WTC11 (cell line): ENCODE measurements at regions not wholly inside any gene's neighbourhood (a gene's known extent, or its start where the extent isn't known, plus 50 kb on each side); places are given as distances from the start of the nearest gene placed in this dataset.

ENCODE experiments used
- ATAC-seq: fragments of 200-7000 bp; cut with Tn5 transposase; 2 replicates; pipeline ENCODE4 v1.10.0; 2021; ENCODE audit warnings: mild to moderate bottlenecking, moderate library complexity
- CTCF ChIA-PET: fragments of 300-600 bp; sonication (Branson Sonifier 250); formaldehyde crosslinking; loops from one replicate; lab custom pipeline; 2021; ENCODE audit warnings: antibody characterized with exemption; lab: Charles Lee
- POLR2A ChIA-PET: fragments of 350-600 bp; sonication (Branson Sonifier 250); formaldehyde crosslinking; loops from one replicate; lab custom pipeline; 2021; ENCODE audit warnings: antibody characterized with exemption; lab: Charles Lee
- DNase-seq: peaks from one replicate; pipeline ENCODE4 v3.0.0; 2021; ENCODE audit warnings: low spot score
- H3K27ac Mint-ChIP-seq: 2 replicates; pipeline ENCODE4 v1.8.0; 2021; ENCODE audit warnings: mixed read lengths
- H3K27me3 Mint-ChIP-seq: 2 replicates; pipeline ENCODE4 v1.8.0; 2021; ENCODE audit warnings: low read depth, mild to moderate bottlenecking, moderate library complexity, mixed read lengths
- H3K36me3 Mint-ChIP-seq: 2 replicates; pipeline ENCODE4 v1.8.0; 2021; ENCODE audit warnings: mixed read lengths
- H3K4me1 Mint-ChIP-seq: 2 replicates; pipeline ENCODE4 v1.8.0; 2022; ENCODE audit warnings: mixed read lengths
- H3K4me3 Mint-ChIP-seq: 2 replicates; pipeline ENCODE4 v1.8.0; 2021; ENCODE audit warnings: mild to moderate bottlenecking, moderate library complexity, mixed read lengths
- H3K9me3 Mint-ChIP-seq: 2 replicates; pipeline ENCODE4 v1.8.0; 2021; ENCODE audit warnings: mixed read lengths
- FOXJ3 ChIP-seq: sonication (generic); formaldehyde crosslinking; IDR thresholded peaks from 2 replicates; pipeline ENCODE4 v1.9.0; 2021; ENCODE audit warnings: missing genetic modification reagents, mild to moderate bottlenecking, borderline replicate concordance
- FOXP4 ChIP-seq: sonication (generic); formaldehyde crosslinking; IDR thresholded peaks from 2 replicates; pipeline ENCODE4 v1.8.0; 2022; ENCODE audit warnings: mild to moderate bottlenecking, missing genetic modification reagents
- JUN ChIP-seq: sonication (generic); formaldehyde crosslinking; IDR thresholded peaks from 2 replicates; pipeline ENCODE4 v1.8.0; 2023; ENCODE audit warnings: mild to moderate bottlenecking, missing genetic modification reagents
- KAT7 ChIP-seq: sonication (generic); formaldehyde crosslinking; IDR thresholded peaks from 2 replicates; pipeline ENCODE4 v1.8.1; 2023; ENCODE audit warnings: missing genetic modification reagents, mild to moderate bottlenecking, borderline replicate concordance
- NFATC4 ChIP-seq: fragments of 250-450 bp; sonication (Bioruptor Pico); IDR thresholded peaks from 2 replicates; pipeline ENCODE4 v1.9.0; 2021; ENCODE audit warnings: mild to moderate bottlenecking
- NR2C2 ChIP-seq: sonication (generic); formaldehyde crosslinking; IDR thresholded peaks from 2 replicates; pipeline ENCODE4 v1.8.0; 2022; ENCODE audit warnings: mild to moderate bottlenecking, missing genetic modification reagents
- RORB ChIP-seq: fragments of 250-450 bp; sonication (Bioruptor Pico); IDR thresholded peaks from 2 replicates; pipeline ENCODE4 v1.9.0; 2021; ENCODE audit warnings: mild to moderate bottlenecking
- TCF7 ChIP-seq: sonication (generic); formaldehyde crosslinking; IDR thresholded peaks from 2 replicates; pipeline ENCODE4 v1.8.0; 2022; ENCODE audit warnings: mild to moderate bottlenecking, low read depth, missing genetic modification reagents, moderate library complexity
- ZNF138 ChIP-seq: sonication (generic); formaldehyde crosslinking; conservative IDR thresholded peaks from 2 replicates; pipeline ENCODE4 v1.8.1; 2022; ENCODE audit warnings: mild to moderate bottlenecking, moderate library complexity, missing genetic modification reagents
- ZNF263 ChIP-seq: sonication (generic); formaldehyde crosslinking; IDR thresholded peaks from 2 replicates; pipeline ENCODE4 v1.8.1; 2022; ENCODE audit warnings: low read depth, mild to moderate bottlenecking, moderate library complexity, missing genetic modification reagents
- ZNF396 ChIP-seq: fragments of 250-450 bp; sonication (Bioruptor Pico); IDR thresholded peaks from 2 replicates; pipeline ENCODE4 v1.8.0; 2021; ENCODE audit warnings: mild to moderate bottlenecking, moderate library complexity, borderline replicate concordance
- ZNF423 ChIP-seq: fragments of 250-450 bp; sonication (Bioruptor Pico); IDR thresholded peaks from 2 replicates; pipeline ENCODE4 v2.1.2; 2022; ENCODE audit warnings: mild to moderate bottlenecking, moderate library complexity
- TF ChIP-seq, protein P1 (sequence below): sonication (generic); formaldehyde crosslinking; IDR thresholded peaks from 2 replicates; pipeline ENCODE4 v1.8.1; 2023; ENCODE audit warnings: mild to moderate bottlenecking, missing genetic modification reagents, moderate library complexity
- TF ChIP-seq, protein P2 (sequence below): sonication (generic); formaldehyde crosslinking; IDR thresholded peaks from 2 replicates; pipeline ENCODE4 v1.8.1; 2022; ENCODE audit warnings: mild to moderate bottlenecking, missing genetic modification reagents, moderate library complexity, borderline replicate concordance
- TF ChIP-seq, protein P3 (sequence below): sonication (generic); formaldehyde crosslinking; IDR thresholded peaks from 2 replicates; pipeline ENCODE4 v1.8.0; 2022; ENCODE audit warnings: mild to moderate bottlenecking, missing genetic modification reagents
- TF ChIP-seq, protein P4 (sequence below): fragments of 250-450 bp; sonication (Bioruptor Pico); IDR thresholded peaks from 2 replicates; pipeline ENCODE4 v1.9.0; 2021; ENCODE audit warnings: mild to moderate bottlenecking, borderline replicate concordance
- TF ChIP-seq, protein P5 (sequence below): sonication (generic); formaldehyde crosslinking; IDR thresholded peaks from 2 replicates; pipeline ENCODE4 v1.8.1; 2022; ENCODE audit warnings: low read depth, mild to moderate bottlenecking, moderate library complexity, missing genetic modification reagents, borderline replicate concordance

DNA sequence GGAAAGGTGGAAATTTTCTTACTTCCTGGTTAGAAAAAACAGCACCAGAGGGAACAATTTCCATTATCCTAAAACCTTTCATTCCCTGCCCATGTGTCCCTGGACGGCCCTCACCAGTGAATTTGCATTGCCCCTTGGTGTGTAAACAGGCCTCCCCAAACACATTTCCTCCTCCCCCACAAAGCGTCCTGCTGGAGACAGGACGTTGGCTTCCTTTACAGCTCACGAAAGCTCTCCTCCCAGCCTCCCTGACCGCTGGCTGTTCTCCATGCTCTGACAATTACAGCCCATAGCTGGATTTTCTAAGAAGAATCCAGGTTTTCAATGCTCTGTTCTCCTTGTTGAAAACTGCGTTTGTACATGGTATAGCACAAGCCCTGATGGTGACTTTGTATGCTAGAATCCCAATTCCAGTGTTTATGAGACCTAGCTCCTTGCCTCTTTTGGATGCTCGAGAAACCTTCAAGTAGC, 724.2 kb upstream of the CELF2 start (continued):
- TF ChIP-seq, protein P1, sequence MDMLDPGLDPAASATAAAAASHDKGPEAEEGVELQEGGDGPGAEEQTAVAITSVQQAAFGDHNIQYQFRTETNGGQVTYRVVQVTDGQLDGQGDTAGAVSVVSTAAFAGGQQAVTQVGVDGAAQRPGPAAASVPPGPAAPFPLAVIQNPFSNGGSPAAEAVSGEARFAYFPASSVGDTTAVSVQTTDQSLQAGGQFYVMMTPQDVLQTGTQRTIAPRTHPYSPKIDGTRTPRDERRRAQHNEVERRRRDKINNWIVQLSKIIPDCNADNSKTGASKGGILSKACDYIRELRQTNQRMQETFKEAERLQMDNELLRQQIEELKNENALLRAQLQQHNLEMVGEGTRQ (CRISPR knock-in tag) = 0 out of 2 replicates have a peak, but pooled peaks have one; percentile 21
- TF ChIP-seq FOXP4 (CRISPR knock-in tag) (peak; percentile 81; the same call in 1 of the 2 replicates), NFATC4 (CRISPR knock-in tag) (no peak), ZNF423 (peak; percentile 18; the same call in 1 of the 2 replicates), FOXJ3 (CRISPR knock-in tag) (no peak), NR2C2 (CRISPR knock-in tag) (no peak), ZNF138 (CRISPR knock-in tag) (no peak), JUN (CRISPR knock-in tag) (no peak), TCF7 (no peak)
- TF ChIP-seq, protein P2, sequence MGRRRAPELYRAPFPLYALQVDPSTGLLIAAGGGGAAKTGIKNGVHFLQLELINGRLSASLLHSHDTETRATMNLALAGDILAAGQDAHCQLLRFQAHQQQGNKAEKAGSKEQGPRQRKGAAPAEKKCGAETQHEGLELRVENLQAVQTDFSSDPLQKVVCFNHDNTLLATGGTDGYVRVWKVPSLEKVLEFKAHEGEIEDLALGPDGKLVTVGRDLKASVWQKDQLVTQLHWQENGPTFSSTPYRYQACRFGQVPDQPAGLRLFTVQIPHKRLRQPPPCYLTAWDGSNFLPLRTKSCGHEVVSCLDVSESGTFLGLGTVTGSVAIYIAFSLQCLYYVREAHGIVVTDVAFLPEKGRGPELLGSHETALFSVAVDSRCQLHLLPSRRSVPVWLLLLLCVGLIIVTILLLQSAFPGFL = no peak

DNA sequence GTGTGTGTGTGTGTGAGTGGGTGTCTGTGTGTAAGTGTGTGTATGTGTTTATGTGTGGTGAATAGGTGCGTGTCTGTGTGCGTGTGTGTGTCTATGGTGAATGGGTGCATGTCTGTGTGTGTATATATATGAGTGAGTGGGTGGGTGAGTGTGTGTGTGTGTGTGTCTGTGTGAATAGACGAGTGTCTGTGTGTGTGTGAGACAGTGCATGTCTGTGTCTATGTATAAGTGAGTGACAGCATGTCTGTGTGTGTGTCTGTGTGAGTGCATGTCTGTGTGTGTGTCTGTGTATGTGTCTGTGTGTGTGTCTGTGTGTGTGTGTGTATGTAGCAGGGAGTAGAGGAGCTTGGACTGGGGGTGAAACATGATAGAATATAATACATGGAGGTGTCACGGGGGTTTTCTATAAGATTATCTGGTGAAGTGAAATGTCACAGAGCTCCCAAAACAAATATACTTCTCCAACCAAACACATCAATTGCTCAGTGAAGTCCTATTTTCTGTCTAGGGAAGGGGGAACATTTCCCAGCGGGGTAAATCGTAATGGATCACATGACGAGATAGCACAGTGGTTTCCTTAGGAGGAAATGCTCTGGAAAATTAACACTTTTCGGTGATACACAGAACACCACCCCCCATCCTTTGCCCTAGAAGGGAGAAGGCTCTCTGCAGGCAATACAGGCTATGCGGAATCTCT, 723.3 kb upstream of the CELF2 start:
- Mint-ChIP-seq H3K27me3 (no peaks in the 10 kb centered on the region), H3K4me1 (peaks cover 8% of the 10 kb centered on the region), H3K36me3 (peaks cover 15% of the 10 kb centered on the region), H3K4me3 (no peak overlapping the region), H3K27ac (no peak overlapping the region)
- CTCF ChIA-PET = no interaction called here
- no peak for DNase-seq
- no peak for TF ChIP-seq ZNF396 (CRISPR knock-in tag)
- TF ChIP-seq, protein P1 (CRISPR knock-in tag) = peak; percentile 46; the same call in 1 of the 2 replicates
- TF ChIP-seq, all 79 proteins: peak for 1
- H3K9me3 Mint-ChIP-seq = peaks cover 23% of the 10 kb centered on the region
- no peak for ATAC-seq
- POLR2A ChIA-PET = interaction anchor here (0.7 kb wide), 1 partner anchor 11 kb away, joined by 3 read pairs; no protein-coding TSS in a partner anchor

DNA sequence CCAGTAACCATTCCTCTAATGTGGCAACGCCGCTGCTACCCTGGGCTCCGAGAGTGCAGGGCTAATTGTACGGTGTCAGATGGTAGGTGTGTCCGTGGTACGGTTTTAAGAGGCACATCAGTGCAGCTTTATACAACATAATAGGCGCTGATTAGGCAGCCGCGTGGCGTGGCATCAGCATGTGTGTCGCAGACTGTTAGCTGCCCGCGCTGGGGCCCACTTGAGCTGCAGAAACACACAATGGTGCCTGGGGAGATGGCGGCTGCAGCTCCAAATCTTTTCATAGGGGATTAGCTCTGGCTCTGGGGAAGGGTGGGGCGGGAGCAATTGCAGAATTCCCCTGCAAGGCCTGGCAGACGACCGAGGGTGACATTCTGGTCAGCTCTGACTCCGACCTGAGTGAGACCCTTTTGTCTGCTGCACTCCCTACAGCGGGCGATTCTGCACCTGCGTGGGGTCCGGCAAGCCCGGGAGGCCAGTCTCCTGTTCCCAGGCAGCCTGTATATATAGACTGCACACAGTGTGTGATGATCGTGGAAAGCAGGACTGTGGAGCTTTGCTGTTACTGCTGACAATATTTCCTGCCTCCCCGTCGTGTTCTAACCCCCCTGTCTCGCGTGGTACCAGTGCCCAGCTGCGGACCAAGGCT, 722.7 kb upstream of the CELF2 start:
- Mint-ChIP-seq H3K4me3 (no peak overlapping the region), H3K9me3 (peaks cover 18% of the 10 kb centered on the region), H3K27ac (no peak overlapping the region), H3K4me1 (peaks cover 1% of the 10 kb centered on the region), H3K36me3 (peaks cover 15% of the 10 kb centered on the region), H3K27me3 (no peaks in the 10 kb centered on the region)
- TF ChIP-seq KAT7 (CRISPR knock-in tag) = no peak
- TF ChIP-seq, protein P3, sequence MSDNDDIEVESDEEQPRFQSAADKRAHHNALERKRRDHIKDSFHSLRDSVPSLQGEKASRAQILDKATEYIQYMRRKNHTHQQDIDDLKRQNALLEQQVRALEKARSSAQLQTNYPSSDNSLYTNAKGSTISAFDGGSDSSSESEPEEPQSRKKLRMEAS (CRISPR knock-in tag) = peak; percentile 28; the same call in 1 of the 2 replicates
- DNase-seq (peak; percentile 14), ATAC-seq (peak; percentile 31)
- ChIA-PET CTCF (no interaction called here), POLR2A (interaction anchor here (0.7 kb wide), 1 partner anchor 12 kb away, joined by 3 read pairs; no protein-coding TSS in a partner anchor)

GRCh38 chr10:10295537-10295936, 722.1 kb upstream of the CELF2 start:
- Mint-ChIP-seq H3K4me3 (no peak overlapping the region), H3K4me1 (no peaks in the 10 kb centered on the region; the same call in 1 of the 2 replicates), H3K27me3 (no peaks in the 10 kb centered on the region), H3K27ac (no peak overlapping the region), H3K36me3 (peaks cover 13% of the 10 kb centered on the region), H3K9me3 (peaks cover 12% of the 10 kb centered on the region)
- DNase-seq = no peak
- no peak for ATAC-seq
- POLR2A ChIA-PET = no interaction called here
- CTCF ChIA-PET = no interaction called here
- TF ChIP-seq, protein P4, sequence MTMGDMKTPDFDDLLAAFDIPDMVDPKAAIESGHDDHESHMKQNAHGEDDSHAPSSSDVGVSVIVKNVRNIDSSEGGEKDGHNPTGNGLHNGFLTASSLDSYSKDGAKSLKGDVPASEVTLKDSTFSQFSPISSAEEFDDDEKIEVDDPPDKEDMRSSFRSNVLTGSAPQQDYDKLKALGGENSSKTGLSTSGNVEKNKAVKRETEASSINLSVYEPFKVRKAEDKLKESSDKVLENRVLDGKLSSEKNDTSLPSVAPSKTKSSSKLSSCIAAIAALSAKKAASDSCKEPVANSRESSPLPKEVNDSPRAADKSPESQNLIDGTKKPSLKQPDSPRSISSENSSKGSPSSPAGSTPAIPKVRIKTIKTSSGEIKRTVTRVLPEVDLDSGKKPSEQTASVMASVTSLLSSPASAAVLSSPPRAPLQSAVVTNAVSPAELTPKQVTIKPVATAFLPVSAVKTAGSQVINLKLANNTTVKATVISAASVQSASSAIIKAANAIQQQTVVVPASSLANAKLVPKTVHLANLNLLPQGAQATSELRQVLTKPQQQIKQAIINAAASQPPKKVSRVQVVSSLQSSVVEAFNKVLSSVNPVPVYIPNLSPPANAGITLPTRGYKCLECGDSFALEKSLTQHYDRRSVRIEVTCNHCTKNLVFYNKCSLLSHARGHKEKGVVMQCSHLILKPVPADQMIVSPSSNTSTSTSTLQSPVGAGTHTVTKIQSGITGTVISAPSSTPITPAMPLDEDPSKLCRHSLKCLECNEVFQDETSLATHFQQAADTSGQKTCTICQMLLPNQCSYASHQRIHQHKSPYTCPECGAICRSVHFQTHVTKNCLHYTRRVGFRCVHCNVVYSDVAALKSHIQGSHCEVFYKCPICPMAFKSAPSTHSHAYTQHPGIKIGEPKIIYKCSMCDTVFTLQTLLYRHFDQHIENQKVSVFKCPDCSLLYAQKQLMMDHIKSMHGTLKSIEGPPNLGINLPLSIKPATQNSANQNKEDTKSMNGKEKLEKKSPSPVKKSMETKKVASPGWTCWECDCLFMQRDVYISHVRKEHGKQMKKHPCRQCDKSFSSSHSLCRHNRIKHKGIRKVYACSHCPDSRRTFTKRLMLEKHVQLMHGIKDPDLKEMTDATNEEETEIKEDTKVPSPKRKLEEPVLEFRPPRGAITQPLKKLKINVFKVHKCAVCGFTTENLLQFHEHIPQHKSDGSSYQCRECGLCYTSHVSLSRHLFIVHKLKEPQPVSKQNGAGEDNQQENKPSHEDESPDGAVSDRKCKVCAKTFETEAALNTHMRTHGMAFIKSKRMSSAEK (CRISPR knock-in tag) = no peak
- no peak for TF ChIP-seq ZNF263
- TF ChIP-seq RORB = no peak
- no peak for TF ChIP-seq NR2C2 (CRISPR knock-in tag)
- TF ChIP-seq, protein P5, sequence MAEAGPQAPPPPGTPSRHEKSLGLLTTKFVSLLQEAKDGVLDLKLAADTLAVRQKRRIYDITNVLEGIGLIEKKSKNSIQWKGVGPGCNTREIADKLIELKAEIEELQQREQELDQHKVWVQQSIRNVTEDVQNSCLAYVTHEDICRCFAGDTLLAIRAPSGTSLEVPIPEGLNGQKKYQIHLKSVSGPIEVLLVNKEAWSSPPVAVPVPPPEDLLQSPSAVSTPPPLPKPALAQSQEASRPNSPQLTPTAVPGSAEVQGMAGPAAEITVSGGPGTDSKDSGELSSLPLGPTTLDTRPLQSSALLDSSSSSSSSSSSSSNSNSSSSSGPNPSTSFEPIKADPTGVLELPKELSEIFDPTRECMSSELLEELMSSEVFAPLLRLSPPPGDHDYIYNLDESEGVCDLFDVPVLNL = no peak
